ENCODE measurements at regions not wholly inside any gene's neighbourhood (a gene's known extent, or its start where the extent isn't known, plus 50 kb on each side); places are given as distances from the start of the nearest gene placed in this dataset.

DNA sequence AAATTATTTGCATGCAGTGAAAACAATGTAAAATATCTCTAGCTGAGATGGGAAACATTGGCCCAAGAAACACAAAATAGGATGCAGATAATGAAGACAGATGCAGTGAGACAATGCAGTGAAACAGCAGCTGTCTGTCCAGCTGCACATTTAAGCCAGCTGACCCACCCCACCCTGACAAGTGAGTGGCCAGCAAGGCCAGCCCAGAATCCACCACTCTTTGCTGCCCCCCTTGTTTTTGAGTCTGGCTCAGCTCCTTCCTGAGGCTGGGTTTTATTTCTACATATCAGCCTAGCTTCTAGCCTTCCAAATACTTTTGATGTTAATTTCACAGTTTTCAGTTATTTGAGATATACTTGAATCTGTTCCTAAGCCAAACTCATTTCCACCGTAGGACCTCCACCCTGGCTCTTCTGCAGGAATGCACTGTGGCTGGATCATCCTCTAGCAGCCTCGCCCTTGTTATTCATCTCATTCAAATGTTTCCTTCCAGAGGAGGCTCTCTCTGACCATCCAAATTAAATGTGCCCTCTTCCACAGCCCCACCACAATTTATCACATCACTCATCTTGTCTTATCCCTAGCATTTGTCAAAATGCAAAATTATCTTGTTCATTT lies 154.1 kb upstream of the POU2AF2 start:
- ATAC-seq = no peak
- Histone ChIP-seq H3K4me1 (ENCODE audit: low read depth) (no peaks in the 10 kb centered on the region), H3K36me3 (ENCODE audit: low read depth) (no peaks in the 10 kb centered on the region), H3K4me3 (no peak overlapping the region), H3K9me3 (no peaks in the 10 kb centered on the region)
- DNase-seq = no peak
- TF ChIP-seq CTCF (IDR thresholded peaks at IDR 0.05) = no peak
- intact Hi-C loops (cut with DNase I, micrococcal nuclease) = no loop called here

- DNase-seq (no peak), ATAC-seq (no peak)
- TF ChIP-seq CTCF (IDR thresholded peaks at IDR 0.05) = no peak
- intact Hi-C loops (cut with DNase I, micrococcal nuclease) = no loop called here
- no peak overlapping the region for H3K4me3 ChIP-seq
- H3K36me3 ChIP-seq (ENCODE audit: low read depth) = no peaks in the 10 kb centered on the region
- H3K4me1 ChIP-seq (ENCODE audit: low read depth) = no peaks in the 10 kb centered on the region
- no peaks in the 10 kb centered on the region for H3K9me3 ChIP-seq
Observed at GRCh38 chr11:111089759-111090158, 155.8 kb upstream of the POU2AF2 start.

- Histone ChIP-seq H3K4me3 (no peak overlapping the region), H3K9me3 (no peaks in the 10 kb centered on the region), H3K36me3 (ENCODE audit: low read depth) (no peaks in the 10 kb centered on the region), H3K4me1 (ENCODE audit: low read depth) (no peaks in the 10 kb centered on the region)
- no peak for TF ChIP-seq CTCF (IDR thresholded peaks at IDR 0.05)
- DNase-seq (no peak), ATAC-seq (no peak)
- intact Hi-C loops (cut with DNase I, micrococcal nuclease) = no loop called here
Observed at GRCh38 chr11:111088847-111089355, 156.6 kb upstream of the POU2AF2 start.

DNA sequence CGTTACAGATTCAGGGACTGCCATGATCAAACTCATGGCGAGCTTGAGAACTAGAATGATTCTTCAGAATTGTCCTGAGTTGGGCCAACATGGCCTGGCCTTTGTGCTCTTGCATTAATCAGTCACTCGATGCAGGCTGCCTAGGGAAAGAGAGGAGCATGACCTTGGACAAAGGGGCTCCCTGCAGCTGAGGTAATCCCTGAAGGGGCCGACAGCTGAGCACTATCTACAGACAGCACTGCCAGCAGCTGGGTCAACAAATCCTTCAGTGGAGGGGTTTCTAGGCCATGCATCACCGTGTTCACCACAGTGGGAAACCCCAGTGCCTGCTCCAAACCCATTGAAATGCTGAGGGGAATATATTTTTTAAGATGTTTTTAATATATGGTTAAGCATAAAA lies 159.5 kb upstream of the POU2AF2 start:
- no peak for ATAC-seq
- no peak for TF ChIP-seq CTCF (IDR thresholded peaks at IDR 0.05)
- Histone ChIP-seq H3K4me1 (ENCODE audit: low read depth) (no peaks in the 10 kb centered on the region), H3K9me3 (no peaks in the 10 kb centered on the region), H3K36me3 (ENCODE audit: low read depth) (no peaks in the 10 kb centered on the region), H3K4me3 (no peak overlapping the region)
- intact Hi-C loops (cut with DNase I, micrococcal nuclease) = no loop called here
- no peak for DNase-seq

DNA sequence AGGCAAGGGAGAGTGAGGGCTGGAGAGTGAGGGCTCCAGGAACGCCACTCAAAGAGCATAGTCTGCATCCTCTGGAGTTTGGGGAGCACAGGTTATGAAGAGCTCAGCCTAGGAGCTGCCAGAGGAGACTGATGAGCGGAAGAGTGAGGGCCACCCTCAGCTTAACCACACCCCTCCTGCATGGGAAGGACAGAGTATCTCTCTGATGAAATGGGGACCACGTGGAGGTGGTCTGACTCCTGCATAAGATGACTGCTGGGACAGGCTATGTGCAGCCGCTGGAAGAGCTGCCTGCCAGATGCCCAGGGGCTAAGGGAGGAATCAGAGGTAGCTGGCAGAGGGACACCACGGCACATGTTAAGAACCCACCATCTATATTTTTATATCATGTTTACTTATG lies 162.9 kb upstream of the POU2AF2 start:
- TF ChIP-seq CTCF (IDR thresholded peaks at IDR 0.05) = no peak
- Histone ChIP-seq H3K4me1 (ENCODE audit: low read depth) (no peaks in the 10 kb centered on the region), H3K36me3 (ENCODE audit: low read depth) (no peaks in the 10 kb centered on the region), H3K9me3 (no peaks in the 10 kb centered on the region), H3K4me3 (no peak overlapping the region)
- intact Hi-C loops (cut with DNase I, micrococcal nuclease) = no loop called here
- DNase-seq (no peak), ATAC-seq (no peak)
